NCI-H2196 (cell line): ENCODE measurements at regions not wholly inside any gene's neighbourhood (a gene's known extent, or its start where the extent isn't known, plus 50 kb on each side); places are given as distances from the start of the nearest gene placed in this dataset.

Experiments used
- DNase-seq: peaks from one replicate; lab custom pipeline; 2025; ENCODE audit not compliant: unreplicated experiment; lab: John Stamatoyannopoulos, UW

GRCh38 chr16:86987746-86988670 lies 329.2 kb downstream of the C16orf95 start:
- DNase-seq: no peak

DNA sequence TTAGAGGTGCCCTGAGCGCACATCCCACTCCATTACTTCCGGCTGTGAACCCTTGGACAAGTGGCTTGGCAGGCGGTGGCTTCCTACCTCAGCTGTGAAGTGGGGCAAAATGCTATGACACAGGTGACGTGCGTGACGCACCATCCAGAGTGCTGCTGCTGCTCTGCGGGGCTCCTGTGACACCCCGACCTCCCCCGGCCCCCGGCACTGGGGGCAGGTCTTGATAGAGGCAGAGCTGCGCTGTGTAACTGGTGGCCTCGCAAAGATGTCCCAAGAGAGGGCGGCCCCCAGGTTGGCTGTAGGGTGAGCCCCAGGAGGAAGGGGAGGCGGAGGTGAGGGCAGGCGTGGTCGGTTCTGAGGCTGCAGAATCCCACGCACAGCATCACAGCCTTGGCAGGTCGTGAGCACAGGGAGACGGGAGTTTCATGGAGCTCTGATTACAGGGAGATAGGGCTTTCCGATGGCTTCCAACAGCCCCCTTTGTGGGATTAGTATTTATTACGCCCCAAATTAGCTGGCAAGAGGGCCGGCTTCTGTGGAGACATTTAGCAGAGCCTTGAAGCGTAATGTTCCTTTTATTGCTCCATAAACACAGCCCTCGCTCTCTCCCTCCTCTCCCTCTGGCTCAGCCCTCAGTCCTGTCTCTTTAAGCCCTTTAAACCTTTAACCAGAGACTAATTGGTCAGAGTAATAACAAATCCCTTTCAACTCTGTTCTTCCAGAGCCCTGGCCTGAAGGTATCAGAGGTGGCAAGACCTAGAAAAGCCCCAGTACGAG lies 328.1 kb downstream of the C16orf95 start:
- DNase-seq: no peak

- DNase-seq: no peak
Measured at GRCh38 chr16:86990451-86990850, 326.7 kb downstream of the C16orf95 start.

- no peak for DNase-seq
Measured at GRCh38 chr16:86991679-86992078, 325.5 kb downstream of the C16orf95 start.

GRCh38 chr16:86992587-86992986 lies 324.6 kb downstream of the C16orf95 start:
- no peak for DNase-seq

DNA sequence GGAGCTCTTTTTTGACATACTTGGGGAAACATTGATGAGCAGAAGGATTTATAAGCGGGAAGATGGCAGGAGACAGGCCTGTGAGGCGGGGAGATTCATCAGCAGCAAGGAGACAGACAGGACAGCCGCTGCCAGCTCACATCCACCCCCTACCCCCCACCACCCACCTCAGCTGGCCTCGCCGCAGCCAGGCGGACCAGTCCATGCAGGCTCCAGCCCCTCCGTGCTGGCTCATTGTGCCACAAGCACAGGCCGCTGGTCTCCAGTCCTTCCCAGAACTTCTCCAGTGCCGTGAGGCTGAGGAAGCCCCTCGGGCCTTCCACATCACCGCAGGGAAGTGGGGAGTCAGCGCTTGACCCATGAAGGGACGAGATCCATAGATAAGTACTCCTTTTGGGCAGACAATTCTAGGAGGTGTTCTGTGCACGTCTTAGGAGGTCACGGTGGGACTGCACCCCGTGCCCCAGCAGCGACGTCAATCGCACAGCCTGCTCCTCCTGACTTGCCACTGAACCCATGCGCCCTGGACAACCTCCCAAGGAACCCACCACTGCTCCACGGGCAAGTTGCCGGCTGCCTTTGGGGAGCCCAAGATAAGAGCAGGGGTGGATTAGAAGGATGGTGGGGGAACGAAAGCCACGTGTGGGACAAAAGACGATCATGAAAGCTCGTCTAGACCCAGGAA lies 323.6 kb downstream of the C16orf95 start:
- no peak for DNase-seq

- no peak for DNase-seq
Measured at GRCh38 chr16:86994215-86994614, 323.0 kb downstream of the C16orf95 start.

- DNase-seq: no peak
Measured at GRCh38 chr16:86994651-86995171, 322.5 kb downstream of the C16orf95 start.

DNA sequence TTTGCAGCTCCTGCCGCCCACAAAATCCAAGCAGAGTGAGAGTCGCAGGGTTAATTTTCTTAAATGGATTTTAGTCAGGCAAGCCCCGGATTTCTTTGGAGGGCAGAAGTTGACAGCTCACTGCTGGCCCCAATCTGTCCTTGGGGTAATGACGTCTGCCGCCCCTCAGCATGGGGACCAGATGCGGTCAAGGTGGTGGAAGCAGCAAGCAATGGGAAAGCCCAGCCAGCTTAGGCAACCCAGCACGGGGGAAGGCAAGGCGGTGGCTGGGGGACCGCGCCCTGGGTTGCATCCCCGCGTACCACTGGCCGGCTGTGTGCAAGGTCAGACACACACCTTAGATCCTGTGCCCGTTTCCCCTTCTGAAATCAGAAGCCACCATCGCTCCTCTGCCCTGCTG lies 321.7 kb downstream of the C16orf95 start:
- DNase-seq: no peak

- no peak for DNase-seq
Measured at GRCh38 chr16:86996081-86996480, 321.1 kb downstream of the C16orf95 start.

- DNase-seq: no peak
Measured at GRCh38 chr16:86997058-86997457, 320.1 kb downstream of the C16orf95 start.

- no peak for DNase-seq
Measured at GRCh38 chr16:86998196-86999001, 318.8 kb downstream of the C16orf95 start.

DNA sequence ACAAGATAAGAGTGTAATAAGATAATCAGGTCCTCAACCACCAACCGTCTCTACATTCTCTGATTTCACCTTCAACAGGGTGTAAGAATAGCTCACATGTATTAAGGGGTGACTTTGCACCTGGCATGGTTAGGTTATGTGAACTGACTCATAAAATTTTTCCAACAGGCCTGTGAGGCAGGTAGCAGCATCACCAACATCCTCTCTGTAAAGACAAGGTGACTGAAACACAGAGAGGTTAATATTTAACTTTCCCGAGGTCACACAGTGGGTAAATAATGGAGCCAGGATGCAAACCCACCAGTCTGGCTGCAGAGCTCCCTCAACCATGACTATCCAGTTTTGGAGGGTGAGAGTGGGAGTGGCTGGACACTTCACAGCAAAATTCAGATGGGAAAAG lies 317.2 kb downstream of the C16orf95 start:
- no peak for DNase-seq

GRCh38 chr16:87002717-87003413 lies 314.3 kb downstream of the C16orf95 start:
- DNase-seq: no peak

DNA sequence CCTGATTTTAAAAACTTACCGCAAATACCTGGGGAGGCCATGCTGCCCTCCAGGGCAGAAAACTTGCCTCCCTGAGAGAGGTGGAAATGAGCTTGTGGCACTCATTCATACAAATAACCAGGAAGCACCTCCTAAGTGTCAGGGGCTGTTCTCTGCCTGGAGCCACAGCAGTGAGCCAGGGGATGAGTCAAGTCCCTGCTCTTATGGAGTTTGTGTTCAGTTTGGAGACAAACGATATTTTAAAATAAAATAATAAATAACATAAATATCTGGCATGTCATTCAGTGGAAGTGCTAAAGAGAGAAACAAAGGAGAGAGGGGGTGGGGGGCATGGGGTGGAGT lies 313.8 kb downstream of the C16orf95 start:
- DNase-seq: no peak

DNA sequence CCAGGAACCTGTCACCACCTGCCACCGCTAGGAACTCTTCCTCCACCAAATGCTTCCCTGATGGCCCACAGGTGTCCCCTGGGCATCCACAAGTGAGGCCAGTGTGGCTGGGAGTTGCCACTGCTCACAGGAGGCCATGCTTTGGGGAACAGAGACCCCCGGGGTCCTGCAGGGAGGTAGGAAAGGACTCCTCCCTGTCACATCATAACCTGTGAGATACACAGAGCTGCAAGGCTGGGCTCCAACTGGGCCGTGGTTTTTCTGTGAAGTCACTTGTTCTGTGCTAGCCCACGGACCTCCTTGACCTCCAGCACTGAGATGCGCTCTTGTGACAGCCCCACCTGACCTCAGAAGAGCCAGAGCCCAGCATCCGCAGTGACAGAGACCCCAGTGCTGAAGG lies 311.2 kb downstream of the C16orf95 start:
- DNase-seq: no peak

GRCh38 chr16:87006789-87007745 lies 310.1 kb downstream of the C16orf95 start:
- DNase-seq: no peak

DNA sequence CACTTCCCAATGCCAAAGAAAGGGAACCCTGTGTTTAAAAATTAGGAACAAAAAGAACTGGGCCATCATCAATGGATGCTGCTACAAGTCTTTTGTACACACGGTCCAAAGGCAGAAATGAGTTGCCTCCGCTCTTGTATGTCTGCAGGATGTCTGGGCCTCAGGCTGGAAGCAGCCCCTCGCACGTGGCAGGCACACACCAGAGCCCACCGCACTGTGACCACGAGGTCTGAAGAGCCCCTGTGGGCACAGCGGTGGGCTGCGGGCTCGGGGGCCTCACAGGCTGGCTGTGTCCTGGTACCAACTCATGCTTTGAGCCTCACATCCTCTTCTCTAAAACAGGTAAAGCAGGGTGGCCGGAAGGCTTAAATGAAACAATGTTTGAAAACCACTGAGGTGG lies 309.3 kb downstream of the C16orf95 start:
- DNase-seq: no peak

GRCh38 chr16:87008664-87009063 lies 308.5 kb downstream of the C16orf95 start:
- DNase-seq: no peak
